Endometrium (tissue), 2 donors: ENCODE measurements at regions not wholly inside any gene's neighbourhood (a gene's known extent, or its start where the extent isn't known, plus 50 kb on each side); places are given as distances from the start of the nearest gene placed in this dataset.
"Not testable (repeated sequence)": the region's sequence is repeated elsewhere in the genome, so short reads cannot be mapped to it uniquely, and the experiment has no call there.

Experiments used
- FAIRE-seq: peaks from 2 replicates; lab custom pipeline; 2012; peaks lifted over from hg19 to GRCh38; lab: Jason Lieb, UNC
- donor health status: control.
- donor health status: control.

- FAIRE-seq, result not testable (repeated sequence)
These were observed 318.4 kb downstream of the ZFHX3 start for GRCh38 chr16:72729552-72729951.

- FAIRE-seq, result no peak
These were observed 319.4 kb downstream of the ZFHX3 start for GRCh38 chr16:72728516-72728915.

GRCh38 chr16:72727565-72727964 is 320.4 kb downstream of the ZFHX3 start:
- FAIRE-seq, result no peak

GRCh38 chr16:72725643-72726042 is 322.3 kb downstream of the ZFHX3 start:
- no peak for FAIRE-seq

GRCh38 chr16:72723781-72724180 is 324.1 kb downstream of the ZFHX3 start:
- FAIRE-seq, result no peak

- FAIRE-seq, result no peak
These were observed 325.4 kb downstream of the ZFHX3 start for GRCh38 chr16:72722552-72722951.

- FAIRE-seq, result no peak
These were observed 325.9 kb downstream of the ZFHX3 start for GRCh38 chr16:72721981-72722380.

- no peak for FAIRE-seq
These were observed 332.7 kb downstream of the ZFHX3 start for GRCh38 chr16:72715267-72715666.

GRCh38 chr16:72711823-72712222 is 336.1 kb downstream of the ZFHX3 start:
- FAIRE-seq, result no peak

- FAIRE-seq, result no peak
These were observed 342.1 kb downstream of the ZFHX3 start for GRCh38 chr16:72705801-72706200.

GRCh38 chr16:72704746-72705372 is 343.1 kb downstream of the ZFHX3 start:
- no peak for FAIRE-seq

- no peak for FAIRE-seq
These were observed 358.1 kb downstream of the ZFHX3 start for GRCh38 chr16:72689851-72690250.

GRCh38 chr16:72680732-72681131 is 367.2 kb downstream of the ZFHX3 start:
- no peak for FAIRE-seq

GRCh38 chr16:72679856-72680255 is 368.1 kb downstream of the ZFHX3 start:
- FAIRE-seq, result no peak

- no peak for FAIRE-seq
These were observed 370.1 kb downstream of the ZFHX3 start for GRCh38 chr16:72677662-72678447.

GRCh38 chr16:72673118-72673517 is 374.8 kb downstream of the ZFHX3 start:
- no peak for FAIRE-seq

- FAIRE-seq, result no peak
These were observed 381.7 kb downstream of the ZFHX3 start for GRCh38 chr16:72666267-72666666.

- no peak for FAIRE-seq
These were observed 382.2 kb downstream of the ZFHX3 start for GRCh38 chr16:72665701-72666100.

GRCh38 chr16:72664509-72665408 is 383.2 kb downstream of the ZFHX3 start:
- peak; percentile 77 for FAIRE-seq

GRCh38 chr16:72664056-72664508 is 383.8 kb downstream of the ZFHX3 start:
- no peak for FAIRE-seq

- no peak for FAIRE-seq
These were observed 388.8 kb downstream of the ZFHX3 start for GRCh38 chr16:72658888-72659717.

- no peak for FAIRE-seq
These were observed 390.1 kb downstream of the ZFHX3 start for GRCh38 chr16:72657791-72658190.
